Keratinocyte (primary cell): ENCODE measurements at regions not wholly inside any gene's neighbourhood (a gene's known extent, or its start where the extent isn't known, plus 50 kb on each side); places are given as distances from the start of the nearest gene placed in this dataset.

Experiments
- DNase-seq: peaks from one replicate; pipeline ENCODE4 v3.0.0-alpha.2; 2011; ENCODE audit warnings: low read depth, missing footprints, low spot score
- FAIRE-seq: peaks from 2 replicates; lab custom pipeline; 2011; peaks lifted over from hg19 to GRCh38; lab: Jason Lieb, UNC
- H2AFZ ChIP-seq: 2 replicates; pipeline ENCODE4 v1.6.0; 2012; ENCODE audit warnings: low read length, control low read depth, inconsistent platforms; ENCODE audit not compliant: control insufficient read depth
- H3K27ac ChIP-seq: 2 replicates; pipeline ENCODE4 v1.5.1; 2011; ENCODE audit warnings: low read length; ENCODE audit not compliant: control insufficient read depth, insufficient read depth
- H3K27me3 ChIP-seq: 3 replicates; pipeline ENCODE4 v1.6.0; 2011; ENCODE audit warnings: low read length; ENCODE audit not compliant: control insufficient read depth, insufficient read depth; ENCODE audit errors: extremely low read depth
- H3K36me3 ChIP-seq, 2 experiments: 2 replicates in 1 of 2; 3 replicates in 1 of 2; pipeline ENCODE4 v1.5.1; 2011; ENCODE audit warnings: low read length in 2 of 2, mild to moderate bottlenecking in 1 of 2; ENCODE audit not compliant: control insufficient read depth in 2 of 2, insufficient read depth in 2 of 2; ENCODE audit errors: extremely low read depth in 1 of 2
- H3K4me1 ChIP-seq: 3 replicates; pipeline ENCODE4 v1.5.1; 2011; ENCODE audit warnings: low read length; ENCODE audit not compliant: control insufficient read depth, insufficient read depth; ENCODE audit errors: extremely low read depth
- H3K4me2 ChIP-seq: 3 replicates; pipeline ENCODE4 v1.6.0; 2011; ENCODE audit warnings: low read depth, low read length; ENCODE audit not compliant: control insufficient read depth, insufficient read depth; ENCODE audit errors: extremely low read depth
- H3K4me3 ChIP-seq, 3 experiments: fragments of 200-600 bp in 1 of 3; sonication (generic) in 1 of 3; 2 replicates in 2 of 3; 3 replicates in 1 of 3; pipeline ENCODE4 v1.5.1; 2011 to 2016; ENCODE audit warnings: low read length in 3 of 3, mild to moderate bottlenecking in 3 of 3, control low read depth in 2 of 3, inconsistent platforms in 1 of 3, low read depth in 1 of 3, mixed read lengths in 1 of 3, mixed run types in 1 of 3, moderate library complexity in 1 of 3; ENCODE audit not compliant: control insufficient read depth in 2 of 3, insufficient read depth in 2 of 3; ENCODE audit errors: extremely low read depth in 1 of 3
- H3K79me2 ChIP-seq: 2 replicates; pipeline ENCODE4 v1.6.0; 2012; ENCODE audit warnings: low read length; ENCODE audit not compliant: control insufficient read depth, insufficient read depth
- H3K9ac ChIP-seq: 3 replicates; pipeline ENCODE4 v1.6.0; 2011; ENCODE audit warnings: low read length; ENCODE audit not compliant: control insufficient read depth, insufficient read depth; ENCODE audit errors: extremely low read depth
- H3K9me1 ChIP-seq: 3 replicates; pipeline ENCODE4 v1.6.0; 2011; ENCODE audit warnings: low read length; ENCODE audit not compliant: control insufficient read depth, insufficient read depth; ENCODE audit errors: extremely low read depth
- H3K9me3 ChIP-seq: 2 replicates; pipeline ENCODE4 v1.5.1; 2012; ENCODE audit warnings: low read depth, low read length; ENCODE audit not compliant: control insufficient read depth
- H4K20me1 ChIP-seq: 3 replicates; pipeline ENCODE4 v1.6.0; 2011; ENCODE audit warnings: low read length; ENCODE audit not compliant: control insufficient read depth, insufficient read depth; ENCODE audit errors: extremely low read depth
- EZH2 ChIP-seq: IDR thresholded peaks from one replicate; pipeline ENCODE4 v1.6.1; 2012; ENCODE audit warnings: inconsistent platforms, mild to moderate bottlenecking, low read length, moderate library complexity
- dilution Hi-C: fragments of 300-500 bp; cut with MboI; formaldehyde crosslinking; loops from one replicate; pipeline ENCODE4 v1.7.0; 2020; ENCODE audit warnings: low sequenced_read_pairs; ENCODE audit not compliant: extremely low pct_ligation_motif_present
- TF ChIP-seq, protein P1 (sequence below), 3 experiments: IDR thresholded peaks in 1 of 3; conservative IDR thresholded peaks in 1 of 3; optimal IDR thresholded peaks in 1 of 3; 2 replicates in 2 of 3; 3 replicates in 1 of 3; pipeline versions ENCODE3 to v1.5.1; 2011; ENCODE audit warnings: low read length in 3 of 3, mild to moderate bottlenecking in 3 of 3, moderate library complexity in 2 of 3, control low read depth in 1 of 3, inconsistent platforms in 1 of 3; ENCODE audit not compliant: insufficient read depth in 2 of 3; ENCODE audit errors: extremely low read depth in 1 of 3

DNA sequence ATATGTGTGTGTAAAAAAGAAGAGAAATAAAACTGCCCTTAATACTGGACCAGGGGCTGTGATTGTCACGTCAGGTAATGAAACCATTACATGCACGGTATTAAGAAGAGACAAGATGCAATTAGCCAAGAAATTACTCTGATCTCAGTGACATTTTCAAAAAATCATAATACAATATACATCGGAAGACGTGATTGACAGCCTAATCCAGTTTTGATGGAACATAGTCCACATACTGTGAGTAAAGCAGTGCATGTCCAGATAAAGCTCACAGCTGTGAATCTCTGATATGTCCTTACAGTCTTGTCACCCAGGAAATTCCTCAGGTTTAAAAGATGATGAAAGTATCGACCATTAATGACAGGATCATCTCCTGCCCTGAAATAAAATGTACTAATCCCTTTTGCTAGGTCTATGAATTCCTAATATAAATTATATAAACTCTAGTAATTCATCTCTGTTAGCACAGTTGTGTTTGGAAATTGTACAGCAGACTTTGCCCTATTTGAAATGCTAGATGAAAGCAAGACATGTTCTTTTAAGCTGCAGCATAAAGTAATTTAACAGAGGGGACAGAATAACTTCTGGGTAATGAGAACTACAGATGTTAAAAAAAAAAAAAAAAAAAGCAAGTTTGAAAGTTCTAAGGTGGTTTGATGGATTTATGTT lies 119.5 kb upstream of the TMCO5A start:
- no peak overlapping the region for H3K27ac ChIP-seq
- no peaks in the 10 kb centered on the region for H3K79me2 ChIP-seq
- H3K4me3 ChIP-seq, result no peak overlapping the region
- no peaks in the 10 kb centered on the region for H3K9me1 ChIP-seq
- DNase-seq (no peak), FAIRE-seq (no peak)
- no peaks in the 10 kb centered on the region for H4K20me1 ChIP-seq
- H3K4me1 ChIP-seq, result no peaks in the 10 kb centered on the region
- no peaks in the 10 kb centered on the region for H3K36me3 ChIP-seq
- H3K9ac ChIP-seq, result no peak overlapping the region
- H3K9me3 ChIP-seq, result no peaks in the 10 kb centered on the region
- H2AFZ ChIP-seq, result no peak overlapping the region
- no peak overlapping the region for H3K4me2 ChIP-seq
- dilution Hi-C loops, result no loop called here
- TF ChIP-seq, protein P1, sequence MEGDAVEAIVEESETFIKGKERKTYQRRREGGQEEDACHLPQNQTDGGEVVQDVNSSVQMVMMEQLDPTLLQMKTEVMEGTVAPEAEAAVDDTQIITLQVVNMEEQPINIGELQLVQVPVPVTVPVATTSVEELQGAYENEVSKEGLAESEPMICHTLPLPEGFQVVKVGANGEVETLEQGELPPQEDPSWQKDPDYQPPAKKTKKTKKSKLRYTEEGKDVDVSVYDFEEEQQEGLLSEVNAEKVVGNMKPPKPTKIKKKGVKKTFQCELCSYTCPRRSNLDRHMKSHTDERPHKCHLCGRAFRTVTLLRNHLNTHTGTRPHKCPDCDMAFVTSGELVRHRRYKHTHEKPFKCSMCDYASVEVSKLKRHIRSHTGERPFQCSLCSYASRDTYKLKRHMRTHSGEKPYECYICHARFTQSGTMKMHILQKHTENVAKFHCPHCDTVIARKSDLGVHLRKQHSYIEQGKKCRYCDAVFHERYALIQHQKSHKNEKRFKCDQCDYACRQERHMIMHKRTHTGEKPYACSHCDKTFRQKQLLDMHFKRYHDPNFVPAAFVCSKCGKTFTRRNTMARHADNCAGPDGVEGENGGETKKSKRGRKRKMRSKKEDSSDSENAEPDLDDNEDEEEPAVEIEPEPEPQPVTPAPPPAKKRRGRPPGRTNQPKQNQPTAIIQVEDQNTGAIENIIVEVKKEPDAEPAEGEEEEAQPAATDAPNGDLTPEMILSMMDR (optimal IDR thresholded peaks at IDR 0.05 in 1 of 3, IDR thresholded peaks at IDR 0.05 in 1 of 3, conservative IDR thresholded peaks at IDR 0.05 in 1 of 3; ENCODE audit: extremely low read depth in 1 of 3, insufficient read depth in 2 of 3, low read length in 3 of 3), result no peak
- no peak for TF ChIP-seq EZH2
- no peaks in the 10 kb centered on the region for H3K27me3 ChIP-seq

DNA sequence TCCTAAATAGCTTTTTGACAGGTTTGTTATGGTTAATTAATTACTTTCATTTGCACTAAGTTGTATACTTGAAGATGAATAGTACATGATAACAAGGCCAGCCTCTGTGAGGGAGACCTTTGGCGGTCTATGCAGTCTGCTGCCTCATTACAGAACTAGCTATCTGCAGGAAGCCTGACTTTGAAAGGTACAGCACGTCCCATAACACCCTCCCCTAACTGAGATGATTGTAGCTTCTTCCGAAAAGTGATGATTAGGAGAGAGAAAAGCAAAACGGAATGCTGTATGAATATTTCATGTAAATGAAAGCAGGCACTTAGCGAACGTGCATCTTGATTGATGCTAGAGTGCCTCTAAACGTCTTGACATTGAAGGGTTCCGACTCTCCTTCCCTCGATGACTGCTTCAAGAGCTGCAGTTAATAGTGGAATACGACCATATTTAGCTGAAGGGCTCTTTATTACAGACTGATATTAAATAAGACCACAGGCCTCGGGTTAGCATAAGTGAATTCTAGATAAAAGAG lies 116.2 kb upstream of the TMCO5A start:
- H3K79me2 ChIP-seq, result no peaks in the 10 kb centered on the region
- no peaks in the 10 kb centered on the region for H4K20me1 ChIP-seq
- H3K4me2 ChIP-seq, result no peak overlapping the region
- no peaks in the 10 kb centered on the region for H3K9me1 ChIP-seq
- H3K4me3 ChIP-seq, result no peak overlapping the region
- no peaks in the 10 kb centered on the region for H3K36me3 ChIP-seq
- DNase-seq (no peak), FAIRE-seq (no peak)
- dilution Hi-C loops, result no loop called here
- TF ChIP-seq, protein P1 (optimal IDR thresholded peaks at IDR 0.05 in 1 of 3, IDR thresholded peaks at IDR 0.05 in 1 of 3, conservative IDR thresholded peaks at IDR 0.05 in 1 of 3; ENCODE audit: extremely low read depth in 1 of 3, insufficient read depth in 2 of 3, low read length in 3 of 3), result no peak
- no peak for TF ChIP-seq EZH2
- no peaks in the 10 kb centered on the region for H3K4me1 ChIP-seq
- no peaks in the 10 kb centered on the region for H3K27me3 ChIP-seq
- H3K27ac ChIP-seq, result no peak overlapping the region
- no peak overlapping the region for H2AFZ ChIP-seq
- H3K9ac ChIP-seq, result no peak overlapping the region
- H3K9me3 ChIP-seq, result no peaks in the 10 kb centered on the region
